Glutamatergic neuron (in vitro differentiated cells): ENCODE measurements at regions not wholly inside any gene's neighbourhood (a gene's known extent, or its start where the extent isn't known, plus 50 kb on each side); places are given as distances from the start of the nearest gene placed in this dataset.

Experiments used
- DNase-seq: peaks from one replicate; pipeline ENCODE4 v3.0.0; 2022
- H3K27ac Mint-ChIP-seq: one replicate; pipeline ENCODE4 v1.8.0; 2020; ENCODE audit warnings: mild to moderate bottlenecking, mixed read lengths, inconsistent platforms; ENCODE audit not compliant: unreplicated experiment
- H3K27me3 Mint-ChIP-seq: one replicate; pipeline ENCODE4 v1.8.0; 2020; ENCODE audit warnings: mild to moderate bottlenecking, moderate library complexity, mixed read lengths, inconsistent platforms; ENCODE audit not compliant: unreplicated experiment
- H3K36me3 Mint-ChIP-seq: one replicate; pipeline ENCODE4 v1.8.0; 2020; ENCODE audit warnings: mild to moderate bottlenecking, mixed read lengths, inconsistent platforms; ENCODE audit not compliant: unreplicated experiment
- H3K4me1 Mint-ChIP-seq: one replicate; pipeline ENCODE4 v1.8.0; 2020; ENCODE audit warnings: mild to moderate bottlenecking, low read depth, mixed read lengths, inconsistent platforms; ENCODE audit not compliant: unreplicated experiment
- H3K4me3 Mint-ChIP-seq: one replicate; pipeline ENCODE4 v1.8.0; 2020; ENCODE audit warnings: mild to moderate bottlenecking, mixed read lengths, inconsistent platforms; ENCODE audit not compliant: unreplicated experiment
- H3K9me3 Mint-ChIP-seq: one replicate; pipeline ENCODE4 v1.8.0; 2020; ENCODE audit warnings: mild to moderate bottlenecking, moderate library complexity, mixed read lengths, inconsistent platforms; ENCODE audit not compliant: unreplicated experiment
- CTCF ChIP-seq: fragments of 200-600 bp; sonication (generic); IDR thresholded peaks from one replicate; pipeline ENCODE4 v1.5.0; 2021; ENCODE audit not compliant: partially characterized antibody, unreplicated experiment

- no peak for DNase-seq
- peaks cover 4% of the 10 kb centered on the region for H3K27me3 Mint-ChIP-seq
- no peak overlapping the region for H3K27ac Mint-ChIP-seq
- no peak for TF ChIP-seq CTCF
- H3K36me3 Mint-ChIP-seq, result no peaks in the 10 kb centered on the region
- no peaks in the 10 kb centered on the region for H3K4me1 Mint-ChIP-seq
- no peak overlapping the region for H3K4me3 Mint-ChIP-seq
- no peaks in the 10 kb centered on the region for H3K9me3 Mint-ChIP-seq
These were observed 605.1 kb upstream of the DAB2 start for GRCh38 chr5:40029711-40030495.

- TF ChIP-seq CTCF, result no peak
- Mint-ChIP-seq H3K4me3 (no peak overlapping the region), H3K27ac (no peak overlapping the region), H3K27me3 (peaks cover 4% of the 10 kb centered on the region), H3K4me1 (no peaks in the 10 kb centered on the region), H3K36me3 (no peaks in the 10 kb centered on the region), H3K9me3 (no peaks in the 10 kb centered on the region)
- no peak for DNase-seq
These were observed 602.6 kb upstream of the DAB2 start for GRCh38 chr5:40027400-40027799.

- H3K9me3 Mint-ChIP-seq, result peaks cover 3% of the 10 kb centered on the region
- no peak overlapping the region for H3K27ac Mint-ChIP-seq
- H3K27me3 Mint-ChIP-seq, result peaks cover 1% of the 10 kb centered on the region
- no peaks in the 10 kb centered on the region for H3K4me1 Mint-ChIP-seq
- TF ChIP-seq CTCF, result no peak
- H3K4me3 Mint-ChIP-seq, result no peak overlapping the region
- H3K36me3 Mint-ChIP-seq, result no peaks in the 10 kb centered on the region
- DNase-seq, result no peak
These were observed 600.8 kb upstream of the DAB2 start for GRCh38 chr5:40025586-40025985.

GRCh38 chr5:40022057-40022456 lies 597.3 kb upstream of the DAB2 start:
- H3K4me3 Mint-ChIP-seq, result no peak overlapping the region
- H3K27ac Mint-ChIP-seq, result no peak overlapping the region
- DNase-seq, result no peak
- H3K36me3 Mint-ChIP-seq, result no peaks in the 10 kb centered on the region
- no peak for TF ChIP-seq CTCF
- H3K4me1 Mint-ChIP-seq, result no peaks in the 10 kb centered on the region
- peaks cover under 1% of the 10 kb centered on the region for H3K27me3 Mint-ChIP-seq
- H3K9me3 Mint-ChIP-seq, result peaks cover 3% of the 10 kb centered on the region

- H3K4me3 Mint-ChIP-seq, result no peak overlapping the region
- no peak for TF ChIP-seq CTCF
- H3K36me3 Mint-ChIP-seq, result no peaks in the 10 kb centered on the region
- no peak overlapping the region for H3K27ac Mint-ChIP-seq
- peaks cover 4% of the 10 kb centered on the region for H3K9me3 Mint-ChIP-seq
- DNase-seq, result no peak
- H3K27me3 Mint-ChIP-seq, result no peaks in the 10 kb centered on the region
- no peaks in the 10 kb centered on the region for H3K4me1 Mint-ChIP-seq
These were observed 596.2 kb upstream of the DAB2 start for GRCh38 chr5:40021007-40021406.
